ENCODE measurements at regions not wholly inside any gene's neighbourhood (a gene's known extent, or its start where the extent isn't known, plus 50 kb on each side); places are given as distances from the start of the nearest gene placed in this dataset.

- TF ChIP-seq CTCF (conservative IDR thresholded peaks at IDR 0.05; ENCODE audit: low read length) (no peak), EZH2phosphoT487 (IDR thresholded peaks at IDR 0.05; ENCODE audit: borderline replicate concordance) (no peak)
Observed at GRCh38 chr18:10209302-10209701, 245.1 kb upstream of the APCDD1 start.
